GM12892 (cell line): ENCODE measurements at regions not wholly inside any gene's neighbourhood (a gene's known extent, or its start where the extent isn't known, plus 50 kb on each side); places are given as distances from the start of the nearest gene placed in this dataset.

Source experiments
- DNase-seq: peaks from one replicate; pipeline ENCODE4 v3.0.0; 2011; ENCODE audit not compliant: insufficient read length
- FAIRE-seq: peaks from 2 replicates; lab custom pipeline; 2011; peaks lifted over from hg19 to GRCh38; lab: Jason Lieb, UNC
- POLR2A ChIP-seq: IDR thresholded peaks from 2 replicates; pipeline ENCODE4 v1.6.1; 2011; ENCODE audit warnings: low read depth, low read length, control low read depth
- POLR2AphosphoS5 ChIP-seq: IDR thresholded peaks from 2 replicates; pipeline ENCODE4 v1.6.1; 2011; ENCODE audit warnings: low read depth, low read length, control low read depth
- TAF1 ChIP-seq: IDR thresholded peaks from 2 replicates; pipeline ENCODE4 v1.6.1; 2011; ENCODE audit warnings: low read depth, mild to moderate bottlenecking, control low read depth, low read length, borderline replicate concordance

DNA sequence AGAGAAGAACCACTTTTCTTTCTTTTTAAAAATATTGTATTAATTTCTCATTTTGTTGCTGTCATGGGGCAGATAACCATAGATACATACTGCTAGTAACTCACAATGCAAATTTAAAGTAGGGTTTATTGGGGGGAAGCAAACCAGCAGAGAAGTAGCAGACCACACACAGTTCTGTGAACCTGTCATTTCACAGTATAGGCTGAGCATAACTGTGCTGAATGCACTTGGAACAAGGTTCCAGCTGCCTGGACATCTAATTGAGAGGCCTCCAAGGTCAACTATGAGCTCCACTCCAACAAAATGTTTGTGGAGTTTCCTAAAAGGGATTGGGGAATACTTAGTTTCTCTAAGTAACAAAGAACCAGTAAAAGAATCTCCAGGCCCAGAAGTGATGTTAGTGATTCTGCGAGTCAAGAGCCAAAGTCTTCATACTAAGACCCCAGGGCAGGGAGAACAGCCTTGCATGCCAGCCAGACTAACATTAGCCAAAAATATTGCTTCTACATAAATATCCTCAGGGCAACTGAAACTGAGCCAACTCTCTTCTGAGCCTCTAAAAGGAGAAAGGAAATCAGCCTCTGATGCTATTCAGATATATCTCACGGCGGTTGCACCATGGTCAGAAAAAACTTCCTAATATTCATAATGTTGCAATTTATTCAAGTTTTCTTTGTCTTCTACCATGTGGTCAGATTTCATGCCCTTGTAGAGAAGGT is 856.4 kb upstream of the ALCAM start:
- FAIRE-seq (no peak), DNase-seq (no peak)
- TF ChIP-seq POLR2AphosphoS5 (no peak), TAF1 (no peak), POLR2A (no peak)

DNA sequence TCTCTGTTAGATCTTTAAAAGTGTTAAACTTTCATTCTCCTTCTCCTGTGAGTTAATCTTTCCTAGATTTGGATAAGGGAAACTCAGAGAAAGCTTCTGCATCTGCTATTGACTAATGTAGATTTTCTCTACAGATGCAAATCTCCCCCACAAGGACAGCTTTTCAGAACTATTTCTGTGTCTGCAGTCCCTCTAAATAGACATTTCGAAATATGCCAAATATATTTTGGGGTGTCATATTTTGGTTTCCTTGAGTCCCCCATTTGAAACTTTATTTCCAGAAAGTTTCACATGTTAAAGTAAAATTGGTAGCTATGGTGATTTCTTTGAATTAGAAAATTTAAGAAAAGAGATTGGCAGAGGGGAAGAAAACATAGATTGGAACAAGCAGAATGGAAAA is 852.3 kb upstream of the ALCAM start:
- TF ChIP-seq TAF1 (no peak), POLR2A (no peak), POLR2AphosphoS5 (no peak)
- no peak for FAIRE-seq
- DNase-seq, result no peak

DNA sequence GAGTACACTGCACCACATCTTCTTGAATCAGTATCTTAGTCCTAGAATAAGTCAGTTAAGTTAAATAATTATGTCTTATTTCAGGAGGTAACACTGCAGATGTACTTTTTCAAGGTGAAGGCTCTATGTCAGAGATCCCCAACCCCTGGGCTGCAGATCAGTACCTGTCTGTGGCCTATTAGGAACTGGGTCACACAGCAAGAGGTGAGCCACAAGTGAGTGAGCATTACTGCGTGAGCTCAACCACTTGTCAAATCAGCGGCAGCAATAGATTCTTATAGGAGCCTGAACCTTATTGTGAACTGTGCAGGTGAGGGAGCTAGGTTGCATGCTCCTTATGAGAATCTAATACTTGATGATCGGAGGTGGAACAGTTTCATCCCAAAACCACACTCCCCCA is 851.9 kb upstream of the ALCAM start:
- no peak for FAIRE-seq
- TF ChIP-seq POLR2A (no peak), TAF1 (no peak), POLR2AphosphoS5 (no peak)
- DNase-seq, result no peak

DNA sequence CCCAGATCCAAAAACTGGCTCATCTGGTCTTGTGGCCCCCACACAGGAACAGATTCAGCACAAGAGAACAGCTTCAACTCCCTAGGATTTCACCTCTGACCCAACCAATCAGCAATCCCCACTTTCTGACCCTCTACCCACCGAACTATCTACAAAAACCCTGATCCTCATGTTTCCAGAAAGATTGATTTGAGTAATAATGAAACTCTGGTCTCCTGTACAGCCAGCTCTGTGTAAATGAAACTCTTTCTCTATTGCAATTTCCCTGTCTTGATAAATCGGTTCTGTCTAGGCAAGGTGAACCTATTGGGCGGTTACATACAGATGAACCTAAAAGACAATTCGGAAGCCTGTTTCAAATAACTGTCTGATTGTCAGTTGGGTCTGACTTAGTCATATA is 847.6 kb upstream of the ALCAM start:
- FAIRE-seq (peak; percentile 98), DNase-seq (no peak)

DNA sequence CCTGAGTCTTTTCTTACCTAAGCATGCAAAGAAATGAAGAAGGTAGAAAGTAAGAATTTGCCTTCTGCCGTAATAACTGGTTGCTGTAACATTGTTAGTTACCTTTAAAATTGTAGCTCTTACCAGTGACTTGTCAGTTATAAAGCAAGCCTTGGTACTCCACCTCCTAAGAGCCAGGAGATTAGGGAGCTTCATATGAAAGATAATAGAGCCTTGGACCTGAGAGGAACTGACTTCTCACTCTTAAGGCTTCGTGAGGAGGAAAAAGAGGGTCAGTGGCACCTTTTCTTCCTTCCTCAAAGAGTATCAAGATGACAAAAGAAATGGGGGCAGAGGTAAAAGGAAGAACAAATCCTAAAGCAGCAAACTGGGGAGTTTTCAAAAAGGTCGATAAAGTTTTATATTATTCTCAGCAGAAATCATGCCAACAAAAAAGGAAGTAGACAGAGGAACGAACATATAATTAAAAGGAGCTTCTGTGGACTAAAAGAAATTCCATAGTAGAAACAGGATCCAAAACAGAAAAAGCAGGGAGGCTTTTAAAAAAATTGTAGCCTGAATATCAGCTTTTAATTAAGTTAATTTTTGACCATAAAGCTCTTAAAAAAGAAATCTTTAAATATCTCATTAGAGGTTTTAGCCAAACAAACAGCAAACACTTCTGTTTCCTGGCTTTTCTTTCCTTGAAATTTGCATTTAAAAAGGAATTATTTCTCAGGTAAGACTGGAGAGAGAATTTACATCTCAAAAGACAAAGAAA is 847.1 kb upstream of the ALCAM start:
- FAIRE-seq (peak; percentile 51), DNase-seq (no peak)
- TF ChIP-seq POLR2A (no peak), POLR2AphosphoS5 (no peak), TAF1 (no peak)

More for the DNA sequence above, 847.6 kb upstream of the ALCAM start:
- no peak for TF ChIP-seq TAF1
- no peak for TF ChIP-seq POLR2AphosphoS5
- no peak for TF ChIP-seq POLR2A

DNA sequence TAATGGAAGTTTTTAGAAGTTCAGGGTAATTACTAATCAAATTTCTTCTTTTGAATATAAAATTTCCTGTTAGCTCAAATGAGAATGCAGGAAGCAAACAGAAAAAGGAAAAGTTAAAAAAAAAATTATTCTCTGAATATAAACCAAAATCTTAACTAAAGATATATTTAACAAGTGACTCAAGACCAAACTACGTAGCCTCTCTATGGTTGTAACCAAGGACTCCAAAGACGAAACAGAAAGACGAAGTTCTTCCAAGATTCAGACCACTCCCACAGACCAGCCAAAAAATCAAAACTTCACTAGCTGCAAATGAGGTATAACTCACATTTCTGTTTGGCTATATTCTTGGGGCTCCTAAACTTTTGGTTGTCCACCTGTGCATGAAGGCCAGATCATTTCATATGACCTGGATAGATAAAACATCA is 846.5 kb upstream of the ALCAM start:
- no peak for DNase-seq
- TF ChIP-seq POLR2AphosphoS5 (no peak), TAF1 (no peak), POLR2A (no peak)
- peak; percentile 87 for FAIRE-seq

DNA sequence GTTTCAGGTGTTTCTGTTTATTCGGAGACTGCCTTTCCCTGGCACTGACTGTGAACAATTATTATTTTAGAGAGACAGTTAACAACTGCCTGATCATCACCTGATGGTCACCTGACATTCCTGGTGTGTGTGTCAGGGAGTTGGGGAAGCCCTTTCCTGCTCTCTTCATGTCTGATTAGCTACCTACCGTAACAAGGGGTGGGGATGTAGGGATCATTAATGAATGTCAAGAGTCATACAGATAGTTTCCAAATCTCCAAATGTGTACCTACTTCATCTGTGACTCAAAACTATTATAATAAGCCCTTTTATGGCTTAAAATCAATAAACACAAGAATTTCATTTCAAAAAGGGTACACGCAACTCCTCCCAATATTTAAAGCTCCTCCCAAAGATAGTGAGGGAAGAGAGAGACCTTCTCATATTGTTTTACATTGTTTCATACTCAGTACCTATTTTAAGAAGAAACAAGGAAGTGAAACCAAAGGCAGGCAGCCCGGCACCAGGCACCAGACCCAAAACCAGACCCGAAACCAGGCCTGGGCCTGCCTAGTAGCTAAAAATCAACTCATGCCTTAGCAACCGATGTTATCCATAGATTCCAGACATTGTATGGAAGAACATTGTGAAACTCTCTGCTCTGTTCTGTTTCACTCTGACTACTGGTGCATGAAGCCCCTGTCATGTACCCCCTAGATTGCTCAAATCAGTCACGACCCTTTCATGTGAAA is 844.9 kb upstream of the ALCAM start:
- TF ChIP-seq POLR2AphosphoS5 (no peak), TAF1 (no peak), POLR2A (no peak)
- FAIRE-seq (peak; percentile 88), DNase-seq (no peak)

DNA sequence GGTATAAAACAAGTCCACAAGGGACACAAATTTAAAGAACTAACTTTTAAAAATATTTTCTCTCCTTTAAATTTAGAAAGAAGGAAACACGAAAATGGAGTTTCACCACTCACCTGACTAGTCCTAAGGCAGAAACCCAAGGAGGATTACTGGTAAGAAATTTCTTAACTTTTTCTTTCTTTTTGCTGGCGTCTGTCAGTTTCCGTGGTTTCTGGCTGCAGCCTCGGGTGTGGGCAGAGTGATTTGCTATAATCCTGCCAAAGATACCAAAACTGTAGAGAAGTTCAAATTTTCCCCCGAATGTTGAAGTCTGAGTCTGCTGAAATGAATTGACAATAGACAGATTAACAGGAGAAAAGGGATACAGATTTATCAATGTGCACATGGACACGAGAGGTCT is 843.6 kb upstream of the ALCAM start:
- FAIRE-seq (peak; percentile 54), DNase-seq (no peak)
- TF ChIP-seq TAF1 (no peak), POLR2AphosphoS5 (no peak), POLR2A (no peak)

DNA sequence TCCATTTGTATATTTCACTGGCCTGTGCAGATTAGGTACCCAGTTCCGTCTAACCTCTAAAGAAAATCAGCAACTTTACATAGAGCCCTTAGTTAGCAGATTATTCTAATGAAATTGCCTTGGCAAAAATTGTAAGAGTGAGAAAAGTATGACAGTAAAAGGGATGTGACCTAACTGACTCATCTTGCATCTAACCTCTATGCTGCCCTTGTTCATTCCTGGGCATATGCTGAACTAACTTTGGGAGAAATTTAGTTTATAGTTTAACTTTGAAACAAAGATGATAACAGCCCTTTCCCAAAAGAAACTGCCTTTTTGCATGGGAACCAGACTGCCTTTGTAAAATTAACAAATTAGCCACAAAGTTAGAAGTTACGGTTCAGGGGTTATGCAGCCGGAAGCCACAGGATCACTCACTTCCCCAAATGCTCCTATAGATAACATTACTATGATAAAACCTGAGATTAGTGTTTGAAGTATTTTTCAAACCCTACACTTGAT is 839.8 kb upstream of the ALCAM start:
- TF ChIP-seq TAF1, result no peak
- DNase-seq (no peak), FAIRE-seq (no peak)

DNA sequence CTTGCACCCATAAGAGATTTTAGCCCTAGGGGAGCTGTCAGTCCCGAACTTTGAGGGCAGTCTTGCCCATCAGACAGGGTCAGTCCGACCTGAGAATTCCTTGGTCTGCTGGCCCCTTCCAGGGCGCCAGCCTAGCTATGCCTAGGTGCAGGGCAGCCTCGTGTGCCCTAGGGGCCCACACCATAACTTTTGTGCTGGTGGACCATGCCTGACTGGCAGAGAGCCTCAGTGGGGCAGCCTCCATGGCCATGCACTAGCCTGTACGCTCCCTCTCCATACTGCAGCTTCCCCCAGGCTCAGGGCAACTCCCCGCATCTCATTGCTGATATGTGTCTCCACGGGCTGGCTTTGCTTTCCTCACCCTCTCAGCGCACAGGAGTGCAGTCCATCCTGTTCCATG is 835.8 kb upstream of the ALCAM start:
- TF ChIP-seq POLR2AphosphoS5 (no peak), TAF1 (no peak), POLR2A (no peak)
- no peak for FAIRE-seq

DNA sequence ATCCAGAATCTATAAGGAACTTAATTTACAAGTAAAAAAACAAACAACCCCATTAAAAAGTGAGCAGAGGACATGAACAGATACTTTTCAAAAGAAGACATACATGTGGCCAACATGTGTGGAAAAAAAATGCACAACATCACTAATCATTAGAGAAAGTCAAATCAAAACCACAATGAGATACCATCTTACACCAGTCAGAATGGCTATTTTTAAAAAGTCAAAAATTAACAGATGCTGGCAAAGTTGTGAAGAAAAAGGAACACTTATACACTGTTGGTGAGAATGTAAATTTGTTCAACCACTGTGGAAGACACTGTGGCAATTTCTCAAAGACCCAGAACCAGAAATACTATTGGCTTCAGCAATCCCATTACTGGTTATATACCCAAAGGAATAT is 830.0 kb upstream of the ALCAM start:
- FAIRE-seq (no peak), DNase-seq (no peak)
- no peak for TF ChIP-seq POLR2AphosphoS5
- TF ChIP-seq TAF1, result no peak
- no peak for TF ChIP-seq POLR2A

More for the DNA sequence above, 835.8 kb upstream of the ALCAM start:
- DNase-seq, result no peak

DNA sequence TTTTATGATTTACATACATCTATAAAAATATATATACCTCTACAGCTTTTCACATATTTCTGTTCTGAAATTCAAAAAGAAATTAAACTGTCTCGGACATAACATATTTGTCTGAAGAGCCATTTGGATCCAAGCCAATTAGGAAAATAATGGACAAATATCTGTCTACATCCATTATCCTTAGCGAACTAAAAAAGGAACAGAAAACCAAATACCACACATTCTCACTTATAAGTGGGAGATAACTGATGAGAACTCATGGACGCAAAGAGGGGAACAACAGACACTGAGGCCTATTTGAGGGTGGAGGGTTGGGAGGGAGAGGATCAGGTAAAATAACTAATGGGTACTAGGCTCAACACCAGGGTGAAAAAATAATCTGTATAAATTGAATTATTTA is 829.4 kb upstream of the ALCAM start:
- no peak for TF ChIP-seq TAF1
- no peak for TF ChIP-seq POLR2A
- TF ChIP-seq POLR2AphosphoS5, result no peak
- DNase-seq (no peak), FAIRE-seq (no peak)
